ENCODE measurements at regions not wholly inside any gene's neighbourhood (a gene's known extent, or its start where the extent isn't known, plus 50 kb on each side); places are given as distances from the start of the nearest gene placed in this dataset.

DNA sequence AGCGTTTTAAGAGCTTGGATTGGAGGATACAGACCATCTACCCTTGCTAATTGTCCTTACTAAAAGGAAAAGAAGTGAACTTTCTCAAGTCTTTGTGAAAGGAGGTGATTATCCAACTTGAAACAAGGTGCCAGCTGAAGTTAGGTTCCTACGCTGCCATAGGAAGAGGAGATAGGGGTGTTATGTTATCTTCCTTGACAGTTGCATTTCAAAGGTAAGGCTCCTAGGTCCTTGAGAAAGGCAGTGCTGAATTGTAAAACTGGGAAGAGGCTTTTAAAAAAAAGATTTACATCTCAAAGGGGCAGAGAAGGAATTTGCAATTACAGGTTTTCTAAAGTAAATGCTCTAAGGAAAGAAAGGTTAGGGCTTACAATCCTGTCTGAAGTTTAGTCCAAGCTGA is 810.2 kb upstream of the LRATD1 start:
- POLR2A ChIA-PET, result no interaction called here
- TF ChIP-seq HMG20B (CRISPR knock-in tag; IDR thresholded peaks at IDR 0.05) (no peak), KHSRP (IDR thresholded peaks at IDR 0.05) (no peak), STAT6 (CRISPR knock-in tag; IDR thresholded peaks at IDR 0.05) (no peak), ZNF764 (CRISPR knock-in tag; IDR thresholded peaks at IDR 0.05; ENCODE audit: low read depth) (no peak), ZNF146 (CRISPR knock-in tag; IDR thresholded peaks at IDR 0.05; ENCODE audit: unreplicated experiment) (no peak)
- no peaks in the 10 kb centered on the region for H3K36me3 ChIP-seq (ENCODE audit: control insufficient read depth, insufficient read depth, low read length)
- H3K9me1 ChIP-seq (ENCODE audit: control insufficient read depth, insufficient read depth, low read length), result no peaks in the 10 kb centered on the region
- no peak for DNase-seq (ENCODE audit: extremely low read depth in 1 of 4, low spot score in 3 of 4)
- no peaks in the 10 kb centered on the region for H3K27me3 ChIP-seq (ENCODE audit: control insufficient read depth in 2 of 2, insufficient read depth in 2 of 2, low read length in 2 of 2)
- no peak for FAIRE-seq
- 0% methylated on average over 2 of the region's 2 CpGs for WGBS (ENCODE audit: insufficient coverage, low coverage, missing lambda C conversion rate)
- in situ Hi-C loops (cut with MboI), result no loop called here
- H3K9ac ChIP-seq (ENCODE audit: insufficient read depth in 1 of 2, low read depth in 2 of 2, low read length in 2 of 2), result no peak overlapping the region
- no peak for ATAC-seq
- H3K4me2 ChIP-seq (ENCODE audit: insufficient read depth, low read length), result no peak overlapping the region
- no TSS peak for BruUV-seq (replicated peaks)
- no peak overlapping the region for H2AFZ ChIP-seq (ENCODE audit: low read depth, low read length)
- H3K79me2 ChIP-seq (ENCODE audit: control insufficient read depth, insufficient read depth, low read length), result no peaks in the 10 kb centered on the region
- CTCF ChIA-PET (ENCODE audit: low intra/inter-chr PET ratio), result no interaction called here
- no peaks in the 10 kb centered on the region for H4K20me1 ChIP-seq (replicated peaks; ENCODE audit: control insufficient read depth, insufficient read depth, low read length)
- no peak overlapping the region for H3K4me3 ChIP-seq
- no peaks in the 10 kb centered on the region; the same call in 1 of the 2 replicates for H3K9me3 ChIP-seq (replicated peaks; ENCODE audit: control insufficient read depth, insufficient read depth, low read depth, low read length)
- H3K4me1 ChIP-seq (replicated peaks in 1 of 2; ENCODE audit: control insufficient read depth in 2 of 2, insufficient read depth in 2 of 2, low read length in 2 of 2), result no peaks in the 10 kb centered on the region
- H3K27ac ChIP-seq (ENCODE audit: extremely low read depth, low read depth, low read length), result no peak overlapping the region
- intact Hi-C loops (cut with micrococcal nuclease), result no loop called here
